HCT116 (cell line): ENCODE measurements at regions not wholly inside any gene's neighbourhood (a gene's known extent, or its start where the extent isn't known, plus 50 kb on each side); places are given as distances from the start of the nearest gene placed in this dataset.

Source experiments
- ATAC-seq: fragments of 200-7000 bp; cut with Tn5 transposase; 2 replicates; pipeline ENCODE4 v1.9.1; 2020; ENCODE audit warnings: mild to moderate bottlenecking, moderate library complexity
- BruUV-seq: library from RNA; stranded (reverse); fragments of 400-500 nt; replicated peaks from 2 replicates; lab custom pipeline; 2021; lab: Mats Ljungman, UMichigan
- CTCF ChIA-PET: fragments of 300-600 bp; sonication (Branson Sonifier 250); formaldehyde crosslinking; loops from one replicate; lab custom pipeline; 2021; ENCODE audit warnings: antibody characterized with exemption; lab: Charles Lee
- POLR2A ChIA-PET: fragments of 300-600, 350-600 bp; sonication (Branson Sonifier 250); formaldehyde crosslinking; loops from one replicate; lab custom pipeline; 2021; ENCODE audit warnings: antibody characterized with exemption; lab: Charles Lee
- RAD21 ChIA-PET, 2 experiments: fragments of 300-600 bp; sonication (Branson Sonifier 250); formaldehyde crosslinking; loops; one replicate each; lab custom pipeline; 2023; ENCODE audit warnings: low total read pairs in 2 of 2; ENCODE audit not compliant: uncharacterized antibody in 2 of 2, unreplicated experiment in 2 of 2, low non-redundant PET in 1 of 2; lab: Charles Lee
- DNase-seq: peaks from one replicate; pipeline ENCODE4 v3.0.0-alpha.2; 2010; ENCODE audit warnings: low read depth, low spot score
- H2AFZ ChIP-seq: fragments of 200-600 bp; shearing (Covaris generic), sonication (generic); 2 replicates; pipeline ENCODE4 v1.6.1; 2017; ENCODE audit warnings: low read depth, mixed run types, mixed read lengths, antibody characterized with exemption, low read length; ENCODE audit not compliant: poor library complexity, severe bottlenecking
- H3K27ac ChIP-seq: 2 replicates; pipeline ENCODE4 v1.5.1; 2012; ENCODE audit warnings: low read depth, low read length
- H3K27me3 ChIP-seq: fragments of 200-600 bp; sonication (generic); 2 replicates; pipeline ENCODE4 v1.6.1; 2016; ENCODE audit warnings: mixed run types, low read length, mixed read lengths; ENCODE audit not compliant: insufficient read depth
- H3K36me3 ChIP-seq, 2 experiments: fragments of 200-500 bp in 1 of 2; fragments of 200-600 bp in 1 of 2; sonication (Bioruptor generic) in 1 of 2; sonication (generic) in 1 of 2; 2 replicates each; pipeline versions ENCODE4 v1.5.1 to v1.6.1; 2014 to 2016; ENCODE audit warnings: low read length in 2 of 2, inconsistent platforms in 1 of 2, mixed read lengths in 1 of 2, mixed run types in 1 of 2; ENCODE audit not compliant: insufficient read depth in 2 of 2, control insufficient read depth in 1 of 2
- H3K4me1 ChIP-seq, 2 experiments: fragments of 200-600 bp in 1 of 2; sonication (generic) in 1 of 2; 2 replicates each; pipeline versions ENCODE4 v1.5.1 to v1.6.1; 2012 to 2017; ENCODE audit warnings: low read length in 2 of 2, inconsistent platforms in 1 of 2, mild to moderate bottlenecking in 1 of 2, mixed read lengths in 1 of 2, mixed run types in 1 of 2, moderate library complexity in 1 of 2; ENCODE audit not compliant: insufficient read depth in 2 of 2, control insufficient read depth in 1 of 2
- H3K4me2 ChIP-seq: fragments of 200-600 bp; sonication (generic); 2 replicates; pipeline ENCODE4 v1.6.1; 2017; ENCODE audit warnings: mixed run types, low read length, mixed read lengths
- H3K4me3 ChIP-seq, 2 experiments: fragments of 200-600 bp in 1 of 2; sonication (generic) in 1 of 2; replicated peaks in 1 of 2; 2 replicates each; pipeline ENCODE4 v1.5.1; 2011 to 2016; ENCODE audit warnings: low read length in 2 of 2, control low read depth in 1 of 2, low read depth in 1 of 2, mild to moderate bottlenecking in 1 of 2, mixed read lengths in 1 of 2, mixed run types in 1 of 2
- H3K79me2 ChIP-seq: fragments of 200-600 bp; sonication (generic); 2 replicates; pipeline ENCODE4 v1.6.1; 2017; ENCODE audit warnings: mild to moderate bottlenecking, mixed run types, low read length, moderate library complexity, mixed read lengths; ENCODE audit not compliant: insufficient read depth
- H3K9ac ChIP-seq: fragments of 200-600 bp; sonication (generic); 2 replicates; pipeline ENCODE4 v1.6.1; 2016; ENCODE audit warnings: low read length, mixed read lengths
- H3K9me2 ChIP-seq: fragments of 200-600 bp; sonication (generic), shearing (Covaris generic); 2 replicates; pipeline ENCODE4 v1.6.1; 2017; ENCODE audit warnings: mixed run types, mild to moderate bottlenecking, moderate library complexity; ENCODE audit not compliant: insufficient read depth
- H3K9me3 ChIP-seq, 2 experiments: fragments of 200-500 bp in 1 of 2; fragments of 200-600 bp in 1 of 2; sonication (Bioruptor generic) in 1 of 2; sonication (generic) in 1 of 2; 2 replicates each; pipeline ENCODE4 v1.6.1; 2014 to 2017; ENCODE audit warnings: low read length in 2 of 2, mixed read lengths in 2 of 2, inconsistent platforms in 1 of 2, low read depth in 1 of 2, mild to moderate bottlenecking in 1 of 2, mixed run types in 1 of 2, moderate library complexity in 1 of 2; ENCODE audit not compliant: control insufficient read depth in 1 of 2, insufficient read depth in 1 of 2
- H4K20me1 ChIP-seq: fragments of 200-600 bp; sonication (generic), shearing (Covaris generic); 2 replicates; pipeline ENCODE4 v1.6.1; 2017; ENCODE audit warnings: mixed run types, mild to moderate bottlenecking, moderate library complexity; ENCODE audit not compliant: insufficient read depth
- CBX3 ChIP-seq: IDR thresholded peaks from 2 replicates; pipeline ENCODE4 v1.6.1; 2012; ENCODE audit warnings: low read depth
- CEBPB ChIP-seq: IDR thresholded peaks from 2 replicates; pipeline ENCODE4 v1.6.1; 2012; ENCODE audit warnings: low read depth
- CTCF ChIP-seq, 3 experiments: fragments of 200-600 bp in 1 of 3; sonication (generic) in 1 of 3; IDR thresholded peaks in 2 of 3; conservative IDR thresholded peaks in 1 of 3; 2 replicates each; pipeline ENCODE4 v1.5.1; 2012 to 2017; ENCODE audit warnings: low read depth in 2 of 3, low read length in 2 of 3, antibody characterized with exemption in 1 of 3, borderline replicate concordance in 1 of 3, control low read depth in 1 of 3, mild to moderate bottlenecking in 1 of 3, mixed read lengths in 1 of 3, mixed run types in 1 of 3, moderate library complexity in 1 of 3; ENCODE audit not compliant: insufficient read depth in 1 of 3
- EGR1 ChIP-seq: IDR thresholded peaks from 2 replicates; pipeline ENCODE4 v1.6.1; 2012; ENCODE audit warnings: low read depth
- EZH2 ChIP-seq: fragments of 200-600 bp; sonication (generic); IDR thresholded peaks from 2 replicates; pipeline ENCODE4 v1.6.1; 2017; ENCODE audit warnings: antibody characterized with exemption, mixed run types
- JUND ChIP-seq: IDR thresholded peaks from 2 replicates; pipeline ENCODE4 v1.6.1; 2012
- MAX ChIP-seq: IDR thresholded peaks from 2 replicates; pipeline ENCODE4 v1.6.1; 2012
- POLR2AphosphoS5 ChIP-seq: IDR thresholded peaks from 2 replicates; pipeline ENCODE4 v1.6.1; 2011; ENCODE audit warnings: mild to moderate bottlenecking, low read depth, low read length, moderate library complexity
- RAD21 ChIP-seq: IDR thresholded peaks from 2 replicates; pipeline ENCODE4 v1.6.1; 2012; ENCODE audit warnings: low read depth, mild to moderate bottlenecking
- REST ChIP-seq: IDR thresholded peaks from 2 replicates; pipeline ENCODE4 v1.6.1; 2012; ENCODE audit warnings: low read depth
- SP1 ChIP-seq: IDR thresholded peaks from 2 replicates; pipeline ENCODE4 v1.6.1; 2012; ENCODE audit warnings: low read depth
- TCF7L2 ChIP-seq: IDR thresholded peaks from 2 replicates; pipeline ENCODE4 v1.7.0; 2011; ENCODE audit warnings: borderline replicate concordance, inconsistent platforms; ENCODE audit not compliant: insufficient read depth, insufficient read length; ENCODE audit errors: extremely low read depth
- ZBTB33 ChIP-seq: IDR thresholded peaks from 2 replicates; pipeline ENCODE4 v1.6.1; 2011; ENCODE audit warnings: mild to moderate bottlenecking, low read length, moderate library complexity; ENCODE audit not compliant: insufficient replicate concordance; ENCODE audit errors: extremely low read depth
- ZFX ChIP-seq: fragments of 450-650 bp; IDR thresholded peaks from 2 replicates; pipeline ENCODE4 v1.6.1; 2017
- ZNF274 ChIP-seq: fragments of 200-500 bp; sonication (Bioruptor generic); IDR thresholded peaks from 2 replicates; pipeline ENCODE4 v1.6.1; 2014; ENCODE audit warnings: mild to moderate bottlenecking, low read depth, low read length, inconsistent platforms
- intact Hi-C: fragments of 100-400 bp; cut with micrococcal nuclease; formaldehyde crosslinking; loops from 2 replicates; pipeline ENCODE4 v1.10.0; 2022

GRCh38 chr2:217285926-217286325 is 426.1 kb upstream of the TNP1 start:
- H3K27me3 ChIP-seq, result no peaks in the 10 kb centered on the region
- ATAC-seq (no peak), DNase-seq (no peak)
- no peaks in the 10 kb centered on the region for H3K79me2 ChIP-seq
- ChIA-PET POLR2A (no interaction called here), CTCF (no interaction called here), RAD21 (no interaction called here)
- no peak overlapping the region for H3K4me3 ChIP-seq
- no peak overlapping the region for H3K9ac ChIP-seq
- no peaks in the 10 kb centered on the region for H3K9me3 ChIP-seq
- no peaks in the 10 kb centered on the region for H3K4me1 ChIP-seq
- no peaks in the 10 kb centered on the region for H3K36me3 ChIP-seq
- intact Hi-C loops, result no loop called here
- no TSS peak for BruUV-seq
- no peak overlapping the region for H2AFZ ChIP-seq
- no peak overlapping the region for H3K4me2 ChIP-seq
- H3K27ac ChIP-seq, result no peak overlapping the region
- no peaks in the 10 kb centered on the region for H4K20me1 ChIP-seq
- TF ChIP-seq CTCF (IDR thresholded peaks at IDR 0.05 in 2 of 3, conservative IDR thresholded peaks at IDR 0.05 in 1 of 3; ENCODE audit: borderline replicate concordance in 1 of 3, insufficient read depth in 1 of 3, low read depth in 2 of 3, low read length in 2 of 3) (no peak), MAX (no peak), REST (no peak), RAD21 (no peak), EZH2 (no peak), ZFX (no peak), JUND (no peak), TCF7L2 (no peak), EGR1 (no peak), ZBTB33 (no peak), CBX3 (no peak), CEBPB (no peak), SP1 (no peak), ZNF274 (no peak), POLR2AphosphoS5 (no peak)
- H3K9me2 ChIP-seq, result no peaks in the 10 kb centered on the region
